NT2/D1 (cell line): ENCODE measurements at regions not wholly inside any gene's neighbourhood (a gene's known extent, or its start where the extent isn't known, plus 50 kb on each side); places are given as distances from the start of the nearest gene placed in this dataset.
"Not testable (repeated sequence)": the region's sequence is repeated elsewhere in the genome, so short reads cannot be mapped to it uniquely, and the experiment has no call there.

Experiments used
- DNase-seq: peaks from one replicate; pipeline ENCODE4 v3.0.0-alpha.2; 2011; ENCODE audit warnings: low read depth, low spot score
- H3K27me3 ChIP-seq: 2 replicates; pipeline ENCODE4 v1.6.0; 2011; ENCODE audit warnings: mild to moderate bottlenecking; ENCODE audit not compliant: insufficient read length, insufficient read depth
- H3K36me3 ChIP-seq: 2 replicates; pipeline ENCODE4 v1.6.1; 2011; ENCODE audit warnings: mild to moderate bottlenecking, low read length, mixed read lengths; ENCODE audit not compliant: insufficient read depth, insufficient read length
- H3K4me1 ChIP-seq: 2 replicates; pipeline ENCODE4 v1.5.1; 2011; ENCODE audit not compliant: insufficient read depth, insufficient read length
- H3K4me3 ChIP-seq: 2 replicates; pipeline ENCODE4 v1.5.1; 2011; ENCODE audit warnings: low read depth; ENCODE audit not compliant: insufficient read length
- H3K9ac ChIP-seq: 2 replicates; pipeline ENCODE4 v1.6.0; 2011; ENCODE audit warnings: low read depth; ENCODE audit not compliant: insufficient read length
- H3K9me3 ChIP-seq: 2 replicates; pipeline ENCODE4 v1.5.1; 2011; ENCODE audit warnings: mild to moderate bottlenecking, low read length; ENCODE audit not compliant: insufficient read depth
- SUZ12 ChIP-seq: IDR thresholded peaks from 2 replicates; pipeline ENCODE4 v1.6.1; 2011; ENCODE audit not compliant: insufficient read length, insufficient read depth; ENCODE audit errors: extremely low read depth
- YY1 ChIP-seq: IDR thresholded peaks from 2 replicates; pipeline ENCODE4 v1.6.1; 2011; ENCODE audit not compliant: insufficient read length, insufficient read depth
- ZNF274 ChIP-seq: IDR thresholded peaks from 2 replicates; pipeline ENCODE4 v1.6.1; 2011; ENCODE audit warnings: mild to moderate bottlenecking, low read depth, low read length

DNA sequence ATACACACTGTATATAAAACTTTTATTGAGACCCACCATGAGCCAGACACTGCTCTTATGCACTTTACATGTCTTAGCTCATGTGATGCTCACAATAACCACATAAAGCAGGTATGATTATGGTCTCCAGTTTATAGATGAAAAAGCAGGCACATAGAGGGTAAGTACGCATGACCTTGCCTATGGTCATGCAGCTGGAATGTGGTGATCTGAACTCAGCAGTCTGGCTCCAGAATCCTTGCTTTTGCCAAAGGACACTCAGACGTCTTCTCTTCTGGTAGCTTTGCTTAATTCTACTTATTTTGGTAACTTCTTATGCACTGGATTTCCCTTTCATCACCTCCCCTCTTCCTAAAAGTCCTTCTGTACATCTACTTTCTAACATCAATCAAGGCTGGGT, 103.3 kb upstream of the CRY1 start:
- TF ChIP-seq SUZ12, result no peak
- TF ChIP-seq YY1, result no peak
- TF ChIP-seq ZNF274, result no peak
- no peak for DNase-seq
- H3K4me1 ChIP-seq, result no peaks in the 10 kb centered on the region
- no peaks in the 10 kb centered on the region for H3K27me3 ChIP-seq
- no peak overlapping the region for H3K4me3 ChIP-seq
- no peak overlapping the region for H3K9ac ChIP-seq
- no peaks in the 10 kb centered on the region for H3K36me3 ChIP-seq
- no peaks in the 10 kb centered on the region for H3K9me3 ChIP-seq

DNA sequence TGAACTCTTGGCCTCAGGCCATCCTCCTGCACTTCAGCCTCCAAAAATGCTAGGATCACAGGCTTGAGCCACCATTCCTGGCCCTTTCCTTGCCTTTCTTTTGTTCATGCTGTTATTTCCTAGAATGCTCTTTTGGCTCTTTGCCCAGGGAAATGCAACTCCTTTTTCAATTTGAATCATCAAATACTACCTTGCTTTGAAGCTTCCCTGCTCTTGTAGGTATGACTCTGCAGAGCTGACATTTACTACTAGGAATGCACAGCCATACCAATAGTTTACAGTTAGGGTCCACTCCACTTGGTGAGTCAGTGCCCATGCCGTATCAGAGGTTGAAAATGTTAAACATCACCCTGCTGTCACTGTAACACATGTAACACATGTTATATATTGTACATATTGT, 107.0 kb upstream of the CRY1 start:
- Histone ChIP-seq H3K9ac (no peak overlapping the region), H3K4me1 (no peaks in the 10 kb centered on the region), H3K36me3 (no peaks in the 10 kb centered on the region), H3K4me3 (no peak overlapping the region), H3K9me3 (no peaks in the 10 kb centered on the region), H3K27me3 (no peaks in the 10 kb centered on the region)
- DNase-seq, result no peak
- no peak for TF ChIP-seq YY1
- no peak for TF ChIP-seq SUZ12
- no peak for TF ChIP-seq ZNF274

DNA sequence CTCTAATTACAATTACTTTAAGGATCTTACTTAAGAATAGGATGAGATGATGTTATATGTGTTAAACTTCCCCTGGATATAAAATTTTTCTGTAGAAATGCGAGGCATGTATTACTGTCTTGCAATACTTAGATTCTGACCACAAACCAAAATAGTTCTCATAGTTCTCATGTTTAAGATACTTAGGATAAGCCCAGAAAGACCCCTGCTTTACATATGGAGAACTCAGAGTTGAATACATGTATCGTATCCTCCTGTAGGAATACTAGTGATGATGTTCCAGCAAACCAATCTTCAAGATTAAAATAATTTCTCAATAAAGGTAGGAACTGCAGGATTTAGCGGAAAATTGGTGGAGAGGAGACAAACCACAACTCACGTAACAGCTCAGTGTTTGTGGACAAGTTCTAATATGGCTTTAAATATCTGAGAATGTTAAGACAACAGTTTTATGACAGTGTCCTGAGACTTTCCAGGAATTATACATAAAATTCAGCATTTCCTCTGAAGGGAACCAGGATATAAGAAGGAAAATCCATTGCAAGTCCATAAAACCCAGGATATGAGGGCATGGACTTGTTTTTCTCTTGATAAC, 114.7 kb upstream of the CRY1 start:
- H3K9ac ChIP-seq, result no peak overlapping the region
- TF ChIP-seq YY1 (no peak), ZNF274 (no peak)

DNA sequence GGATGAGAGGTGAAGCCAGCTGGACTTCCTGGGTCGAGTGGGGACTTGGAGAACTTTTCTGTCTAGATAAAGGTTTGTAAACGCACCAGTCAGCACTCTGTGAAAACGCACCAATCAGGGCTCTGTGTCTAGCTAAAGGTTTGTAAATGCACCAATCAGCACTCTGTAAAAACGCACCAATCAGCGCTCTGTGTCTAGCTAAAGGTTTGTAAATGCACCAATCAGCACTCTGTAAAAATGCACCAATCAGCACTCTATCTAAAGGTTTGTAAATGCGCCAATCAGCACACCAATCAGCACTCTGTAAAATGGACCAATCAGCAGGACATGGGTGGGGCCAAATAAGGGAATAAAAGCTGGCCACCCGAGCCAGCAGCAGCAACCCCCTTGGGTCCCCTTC, 116.4 kb upstream of the CRY1 start:
- not testable (repeated sequence) for H3K36me3 ChIP-seq, DNase-seq, H3K4me1 ChIP-seq, H3K4me3 ChIP-seq, H3K27me3 ChIP-seq, H3K9me3 ChIP-seq, H3K9ac ChIP-seq

More for the DNA sequence above, 114.7 kb upstream of the CRY1 start:
- DNase-seq, result no peak
- H3K9me3 ChIP-seq, result peaks cover 8% of the 10 kb centered on the region; the same call in 1 of the 2 replicates
- no peaks in the 10 kb centered on the region for H3K36me3 ChIP-seq
- H3K4me1 ChIP-seq, result no peaks in the 10 kb centered on the region
- no peak overlapping the region for H3K4me3 ChIP-seq
- H3K27me3 ChIP-seq, result no peaks in the 10 kb centered on the region

DNA sequence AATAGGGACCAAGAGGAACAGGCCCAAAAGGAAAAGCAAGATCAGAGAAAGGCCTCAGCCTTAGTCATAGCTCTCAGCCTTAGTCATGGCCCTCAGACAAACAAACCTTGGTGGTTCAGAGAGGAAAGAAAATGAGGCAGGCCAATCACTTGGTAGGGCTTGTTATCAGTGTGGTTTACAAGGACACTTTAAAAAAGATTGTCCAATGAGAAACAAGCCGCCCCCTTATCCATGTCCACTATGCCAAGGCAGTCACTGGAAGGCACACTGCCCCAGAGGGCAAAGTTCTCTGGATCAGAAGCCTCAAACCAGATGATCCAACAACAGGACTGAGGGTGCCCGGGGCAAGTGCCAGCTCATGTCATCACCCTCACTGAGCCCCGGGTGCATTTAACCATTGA, 121.0 kb upstream of the CRY1 start:
- H3K4me1 ChIP-seq, DNase-seq, H3K9ac ChIP-seq, H3K36me3 ChIP-seq, H3K27me3 ChIP-seq, H3K4me3 ChIP-seq: not testable (repeated sequence)
- peaks cover 14% of the 10 kb centered on the region for H3K9me3 ChIP-seq

DNA sequence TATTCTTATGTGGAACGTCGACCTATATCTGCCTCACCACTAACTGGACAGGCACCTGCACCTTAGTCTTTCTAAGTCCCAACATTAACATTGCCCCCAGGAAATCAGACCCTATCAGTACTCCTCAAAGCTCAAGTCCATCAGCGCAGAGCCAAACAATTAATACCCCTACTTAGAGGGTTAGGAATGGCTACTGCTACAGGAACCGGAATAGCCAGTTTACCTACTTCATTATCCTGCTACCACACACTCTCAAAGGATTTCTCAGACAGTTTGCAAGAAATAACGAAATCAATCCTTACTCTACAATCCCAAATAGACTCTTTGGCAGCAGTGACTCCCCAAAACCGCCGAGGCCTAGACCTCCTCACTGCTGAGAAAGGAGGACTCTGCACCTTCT, 123.1 kb upstream of the CRY1 start:
- H3K4me3 ChIP-seq, H3K27me3 ChIP-seq, H3K9me3 ChIP-seq, H3K9ac ChIP-seq, DNase-seq, H3K36me3 ChIP-seq, H3K4me1 ChIP-seq: not testable (repeated sequence)

DNA sequence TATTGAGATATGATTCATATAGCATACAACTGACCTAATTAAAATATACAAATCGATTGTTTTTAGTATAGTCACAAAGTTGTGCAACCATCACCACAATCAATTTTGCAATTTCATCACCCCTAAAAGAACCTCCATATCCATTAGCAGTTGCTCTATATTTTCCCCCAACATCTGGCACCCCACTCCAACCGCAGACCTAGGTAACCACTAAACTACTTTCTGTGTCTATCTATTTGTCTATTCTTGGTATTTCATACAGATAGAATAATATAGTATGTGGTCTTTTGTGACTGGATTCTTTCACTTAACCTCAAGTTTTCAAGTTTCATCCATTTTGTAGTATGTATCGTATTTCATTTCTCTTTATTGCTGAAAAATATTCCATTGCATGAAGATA, 126.0 kb upstream of the CRY1 start:
- peaks cover 7% of the 10 kb centered on the region for H3K9me3 ChIP-seq
- no peaks in the 10 kb centered on the region for H3K27me3 ChIP-seq
- no peak overlapping the region for H3K9ac ChIP-seq
- H3K36me3 ChIP-seq, result no peaks in the 10 kb centered on the region
- no peaks in the 10 kb centered on the region for H3K4me1 ChIP-seq
- TF ChIP-seq YY1 (no peak), SUZ12 (no peak), ZNF274 (no peak)
- no peak overlapping the region for H3K4me3 ChIP-seq
- no peak for DNase-seq

DNA sequence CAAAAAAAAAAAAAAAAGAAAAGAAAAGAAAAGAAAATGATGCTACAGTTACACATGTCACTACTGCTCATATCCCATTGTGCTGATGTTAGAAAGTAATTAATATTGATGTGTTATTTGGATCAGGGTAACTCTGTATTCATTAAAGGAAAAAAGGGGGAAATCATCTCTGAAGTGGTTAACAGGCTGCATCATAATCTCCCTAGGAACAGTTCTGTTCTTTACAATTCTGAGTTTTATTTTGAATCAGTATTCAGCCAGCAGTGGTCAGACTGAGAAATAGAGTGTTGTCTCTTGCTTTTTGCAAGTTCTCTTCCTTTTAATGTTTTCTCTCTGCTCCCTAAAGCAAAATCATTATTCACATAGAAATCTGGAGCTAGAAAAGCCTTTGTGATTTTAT, 128.6 kb upstream of the CRY1 start:
- Histone ChIP-seq H3K9me3 (peaks cover 7% of the 10 kb centered on the region), H3K36me3 (no peaks in the 10 kb centered on the region), H3K4me1 (peaks cover 7% of the 10 kb centered on the region), H3K27me3 (no peaks in the 10 kb centered on the region), H3K9ac (no peak overlapping the region), H3K4me3 (no peak overlapping the region)
- no peak for DNase-seq
- TF ChIP-seq YY1 (no peak), ZNF274 (no peak), SUZ12 (no peak)
